Lower leg skin (tissue), 4 donors: ENCODE measurements at regions not wholly inside any gene's neighbourhood (a gene's known extent, or its start where the extent isn't known, plus 50 kb on each side); places are given as distances from the start of the nearest gene placed in this dataset.

Experiments
- DNase-seq, 2 donors: peaks; one replicate each; pipeline ENCODE4 v3.0.0-alpha.2; 2019; ENCODE audit warnings: low spot score in 2 of 2
- H3K4me3 ChIP-seq: fragments of 200-600 bp; sonication (generic); 2 replicates; pipeline ENCODE4 v1.5.1; 2017; ENCODE audit warnings: mild to moderate bottlenecking, low read depth; ENCODE audit not compliant: poor library complexity, severe bottlenecking
- POLR2A ChIP-seq, 2 donors: fragments of 450-650 bp; IDR thresholded peaks; one replicate each; pipeline ENCODE4 v1.6.1; 2016 to 2017; ENCODE audit warnings: antibody characterized with exemption in 2 of 2, mild to moderate bottlenecking in 1 of 2, moderate library complexity in 1 of 2
- WGBS, 2 donors: methylation state at CpG; one replicate each; pipeline ENCODE4 v1.1.5; 2018; 5-methylcytosine and 5-hydroxymethylcytosine counted together
- intact Hi-C: fragments of 100-400 bp; cut with DNase I; formaldehyde crosslinking; loops from one replicate; pipeline ENCODE4 v1.15.0; 2023; ENCODE audit warnings: low total_unique reads
- TF ChIP-seq, protein P1 (sequence below), 3 donors: fragments of 450-650 bp; IDR thresholded peaks; one replicate each; pipeline ENCODE4 v1.5.1; 2016; ENCODE audit warnings: antibody characterized with exemption in 3 of 3, mild to moderate bottlenecking in 3 of 3, moderate library complexity in 2 of 3

DNA sequence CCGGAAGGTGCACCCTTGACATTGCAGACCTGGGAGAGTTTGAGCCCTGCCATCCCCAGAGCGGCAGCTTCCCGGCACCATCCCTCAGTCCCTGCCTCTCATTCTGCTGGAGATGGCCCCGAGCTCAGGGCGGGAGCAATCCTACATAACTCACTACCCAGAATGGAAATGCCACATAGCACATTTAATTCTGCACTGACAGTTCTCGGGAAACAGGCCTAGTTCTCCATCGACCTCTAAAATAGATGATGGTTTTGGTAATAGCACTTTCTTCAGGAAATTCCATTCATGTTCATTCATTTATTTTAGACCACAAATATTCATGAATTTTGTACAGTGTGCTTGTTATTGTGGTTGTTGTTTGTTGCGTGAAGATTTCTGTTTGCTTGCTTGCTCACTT, 92.9 kb upstream of the SLC14A2 start:
- no peak for TF ChIP-seq POLR2A (IDR thresholded peaks at IDR 0.05)
- TF ChIP-seq, protein P1, sequence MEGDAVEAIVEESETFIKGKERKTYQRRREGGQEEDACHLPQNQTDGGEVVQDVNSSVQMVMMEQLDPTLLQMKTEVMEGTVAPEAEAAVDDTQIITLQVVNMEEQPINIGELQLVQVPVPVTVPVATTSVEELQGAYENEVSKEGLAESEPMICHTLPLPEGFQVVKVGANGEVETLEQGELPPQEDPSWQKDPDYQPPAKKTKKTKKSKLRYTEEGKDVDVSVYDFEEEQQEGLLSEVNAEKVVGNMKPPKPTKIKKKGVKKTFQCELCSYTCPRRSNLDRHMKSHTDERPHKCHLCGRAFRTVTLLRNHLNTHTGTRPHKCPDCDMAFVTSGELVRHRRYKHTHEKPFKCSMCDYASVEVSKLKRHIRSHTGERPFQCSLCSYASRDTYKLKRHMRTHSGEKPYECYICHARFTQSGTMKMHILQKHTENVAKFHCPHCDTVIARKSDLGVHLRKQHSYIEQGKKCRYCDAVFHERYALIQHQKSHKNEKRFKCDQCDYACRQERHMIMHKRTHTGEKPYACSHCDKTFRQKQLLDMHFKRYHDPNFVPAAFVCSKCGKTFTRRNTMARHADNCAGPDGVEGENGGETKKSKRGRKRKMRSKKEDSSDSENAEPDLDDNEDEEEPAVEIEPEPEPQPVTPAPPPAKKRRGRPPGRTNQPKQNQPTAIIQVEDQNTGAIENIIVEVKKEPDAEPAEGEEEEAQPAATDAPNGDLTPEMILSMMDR (IDR thresholded peaks at IDR 0.05): no peak
- DNase-seq: no peak
- intact Hi-C loops: no loop called here
- 69 to 78% methylated on average over 8 of the region's 8 CpGs for WGBS, 2 donors
- H3K4me3 ChIP-seq: no peak overlapping the region

DNA sequence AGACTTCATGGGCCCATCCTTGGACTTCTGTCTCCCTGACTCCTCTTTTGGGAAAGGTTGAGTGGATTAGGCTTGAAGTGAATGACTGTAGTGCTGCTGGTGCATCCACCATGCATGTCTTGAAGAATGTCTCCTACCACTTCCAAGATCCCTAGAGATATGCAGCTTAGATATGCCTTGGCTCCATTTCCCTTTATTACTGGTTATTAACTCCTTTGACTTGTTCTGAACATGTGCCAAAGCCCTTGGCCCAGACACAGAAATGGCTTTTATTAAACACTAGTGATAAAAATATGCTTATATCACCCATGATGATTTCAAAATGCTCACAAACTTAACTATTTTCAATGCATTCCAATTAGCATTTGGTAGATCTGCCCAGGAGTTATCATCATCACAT, 90.0 kb upstream of the SLC14A2 start:
- H3K4me3 ChIP-seq: no peak overlapping the region
- intact Hi-C loops: no loop called here
- DNase-seq: no peak
- TF ChIP-seq, protein P1 (IDR thresholded peaks at IDR 0.05): no peak
- no peak for TF ChIP-seq POLR2A (IDR thresholded peaks at IDR 0.05)

DNA sequence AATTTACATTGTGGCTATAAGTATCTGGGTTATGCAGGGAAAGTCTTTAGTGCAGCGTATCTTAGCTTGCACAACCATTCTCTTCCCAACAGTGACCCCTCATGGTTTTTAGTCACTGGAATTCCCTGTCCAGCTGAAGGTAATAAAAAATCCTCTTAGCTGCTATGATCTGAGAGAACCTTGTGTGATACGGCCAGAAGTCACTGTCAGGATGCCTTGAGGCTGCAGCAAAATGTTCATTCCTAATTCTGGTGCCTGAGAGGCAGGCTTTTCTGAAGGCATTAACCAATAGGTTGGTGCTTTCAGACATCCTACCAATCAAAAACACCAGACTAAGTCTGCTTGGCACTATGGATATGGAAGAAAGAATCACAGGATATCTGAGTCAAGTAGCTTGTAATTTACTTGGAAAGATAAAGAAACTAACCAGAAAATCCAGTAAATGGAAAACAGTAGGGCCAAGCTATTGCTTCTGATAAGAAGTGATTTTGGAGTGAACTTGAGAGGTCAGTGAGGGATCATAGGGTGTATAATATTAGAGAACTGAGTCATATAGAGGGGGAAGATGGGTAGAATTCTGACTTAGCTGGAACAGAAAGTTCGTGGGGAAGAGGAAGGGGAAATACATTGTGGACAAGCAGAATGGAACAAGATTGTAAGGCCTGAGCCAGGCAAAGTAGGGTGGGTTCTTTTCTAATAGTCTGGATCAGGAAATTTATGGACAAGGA, 89.0 kb upstream of the SLC14A2 start:
- no peak overlapping the region for H3K4me3 ChIP-seq
- no peak for DNase-seq
- 46 to 56% methylated on average over 3 of the region's 3 CpGs for WGBS, 2 donors
- intact Hi-C loops: no loop called here
- TF ChIP-seq, protein P1 (IDR thresholded peaks at IDR 0.05): no peak

DNA sequence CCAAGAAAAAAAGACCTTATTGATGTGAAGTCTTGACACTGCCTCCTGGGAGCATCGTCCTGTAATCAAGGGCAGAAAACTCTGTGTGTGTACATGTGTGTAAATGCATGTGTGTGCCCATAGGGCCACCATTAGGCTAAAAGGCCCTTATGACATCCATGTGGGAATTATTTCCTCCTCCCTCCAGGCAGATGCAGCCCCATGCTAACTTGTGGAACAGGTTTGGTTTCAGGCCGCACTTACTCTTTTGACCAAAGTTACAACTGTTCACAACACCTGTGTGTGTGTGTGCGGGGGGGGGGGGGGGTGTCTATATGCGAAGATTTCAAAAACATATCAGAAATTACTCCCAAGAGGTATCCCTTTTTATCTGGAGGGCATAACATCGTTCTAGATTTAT, 87.4 kb upstream of the SLC14A2 start:
- intact Hi-C loops: no loop called here
- TF ChIP-seq, protein P1 (IDR thresholded peaks at IDR 0.05): no peak
- no peak for TF ChIP-seq POLR2A (IDR thresholded peaks at IDR 0.05)
- no peak for DNase-seq
- WGBS, 2 donors: 61 to 74% methylated on average over 5 of the region's 5 CpGs
- no peak overlapping the region for H3K4me3 ChIP-seq

DNA sequence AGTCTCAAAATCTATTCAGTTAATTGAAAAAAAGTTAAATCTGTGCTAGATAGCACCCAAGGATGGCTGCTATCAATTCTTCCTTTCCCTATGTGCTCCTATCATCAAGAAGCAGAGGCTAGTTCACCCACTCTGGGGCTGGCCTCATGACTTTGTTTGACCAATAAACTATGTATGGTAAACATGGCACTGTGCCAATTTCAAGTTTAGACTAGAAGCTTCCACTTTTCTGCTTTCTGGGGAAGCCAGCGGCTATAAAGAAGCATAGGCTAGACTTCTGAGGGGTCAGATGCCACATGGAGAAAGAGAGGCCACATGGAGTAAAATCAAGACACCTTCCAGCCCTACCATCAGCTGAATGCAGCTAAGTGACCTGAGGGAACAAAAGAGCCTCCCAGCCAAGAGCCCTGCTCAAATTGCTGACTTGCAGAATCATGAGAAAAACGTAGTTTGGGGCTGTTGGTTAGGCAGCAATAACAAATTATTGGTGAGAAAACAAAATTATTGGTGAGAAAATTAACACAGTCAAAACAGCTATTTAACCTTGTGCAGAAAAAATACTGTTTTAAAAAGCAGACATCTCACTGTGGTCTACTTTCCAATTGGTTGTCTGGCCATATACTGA, 86.5 kb upstream of the SLC14A2 start:
- H3K4me3 ChIP-seq: no peak overlapping the region
- TF ChIP-seq POLR2A (IDR thresholded peaks at IDR 0.05): no peak
- TF ChIP-seq, protein P1 (IDR thresholded peaks at IDR 0.05): no peak
- 54 to 57% methylated on average over 2 of the region's 2 CpGs for WGBS, 2 donors
- intact Hi-C loops: no loop called here
- peak in 1 of 2 donors; percentile 12 for DNase-seq
